A549 (cell line): ENCODE measurements at regions not wholly inside any gene's neighbourhood (a gene's known extent, or its start where the extent isn't known, plus 50 kb on each side); places are given as distances from the start of the nearest gene placed in this dataset.

Source experiments
- ATAC-seq, 2 experiments: fragments of 200-7000 bp in 1 of 2; fragments of >200 bp in 1 of 2; cut with Nextera tagmentation in 1 of 2; cut with Tn5 transposase in 1 of 2; 3 replicates each; pipeline versions ENCODE4 v1.8.0 to v1.9.1; 2018 to 2020; ENCODE audit warnings: mild to moderate bottlenecking in 1 of 2, moderate library complexity in 1 of 2
- CTCF ChIA-PET: fragments of 300-600 bp; sonication (Branson Sonifier 250); formaldehyde crosslinking; extraction: SDS; loops from one replicate; lab custom pipeline; 2021; ENCODE audit warnings: antibody characterized with exemption, inconsistent platforms; lab: Yijun Ruan, JAX
- POLR2A ChIA-PET: fragments of 350-600 bp; formaldehyde crosslinking; extraction: SDS; loops from one replicate; lab custom pipeline; 2021; ENCODE audit warnings: antibody characterized with exemption, inconsistent platforms; lab: Yijun Ruan, JAX
- DNase-seq, 2 experiments: peaks; one replicate each; pipeline versions ENCODE4 v3.0.0 to v3.0.0-alpha.2; 2011 to 2016; ENCODE audit warnings: low read depth in 1 of 2, low spot score in 1 of 2
- FAIRE-seq: peaks from 2 replicates; lab custom pipeline; 2011; peaks lifted over from hg19 to GRCh38; lab: Jason Lieb, UNC
- H3K27ac ChIP-seq, 2 experiments: fragments of >200 bp; sonication (Bioruptor Twin); formaldehyde crosslinking; 3 replicates each; pipeline ENCODE4 v1.5.1; 2016 to 2017
- H3K4me1 ChIP-seq: fragments of >200 bp; sonication (Bioruptor Twin); formaldehyde crosslinking; 3 replicates; pipeline ENCODE4 v1.6.1; 2016
- H3K4me2 ChIP-seq: fragments of >200 bp; sonication (Bioruptor Twin); formaldehyde crosslinking; 3 replicates; pipeline ENCODE4 v1.6.1; 2016
- H3K4me3 ChIP-seq: fragments of >200 bp; sonication (Bioruptor Twin); formaldehyde crosslinking; 3 replicates; pipeline ENCODE4 v1.5.1; 2016
- H3K9me3 ChIP-seq: fragments of >200 bp; sonication (Bioruptor Twin); formaldehyde crosslinking; 3 replicates; pipeline ENCODE4 v1.6.1; 2016
- BHLHE40 ChIP-seq: IDR thresholded peaks from 2 replicates; pipeline ENCODE4 v1.6.1; 2012; ENCODE audit warnings: low read depth, low read length, inconsistent platforms
- CHD4 ChIP-seq: fragments of 200-600 bp; sonication (generic); IDR thresholded peaks from 2 replicates; pipeline ENCODE4 v1.6.1; 2016; ENCODE audit warnings: antibody characterized with exemption, mild to moderate bottlenecking, borderline replicate concordance
- CTCF ChIP-seq: fragments of >200 bp; sonication (Bioruptor Twin); formaldehyde crosslinking; IDR thresholded peaks from 3 replicates; pipeline ENCODE4 v1.5.1; 2016
- E2F6 ChIP-seq: IDR thresholded peaks from 2 replicates; pipeline ENCODE4 v1.6.1; 2012; ENCODE audit warnings: low read depth, borderline replicate concordance
- ELK1 ChIP-seq: fragments of 150-350 bp; IDR thresholded peaks from 2 replicates; pipeline ENCODE4 v1.6.1; 2014; ENCODE audit warnings: low read depth, mild to moderate bottlenecking, low read length
- EP300 ChIP-seq, 2 experiments: fragments of >200 bp; sonication (Bioruptor Twin); formaldehyde crosslinking; IDR thresholded peaks; 2 replicates in 1 of 2; 3 replicates in 1 of 2; pipeline ENCODE4 v1.6.1; 2016 to 2017
- FOSB ChIP-seq: fragments of 250-450 bp; sonication (Bioruptor Pico); IDR thresholded peaks from 2 replicates; pipeline ENCODE4 v1.5.0; 2020; ENCODE audit warnings: mild to moderate bottlenecking, moderate library complexity
- FOSL2 ChIP-seq, 2 experiments: fragments of 450-650 bp in 1 of 2; fragments of >200 bp in 1 of 2; sonication (Bioruptor Twin) in 1 of 2; formaldehyde crosslinking; IDR thresholded peaks; 2 replicates each; pipeline versions ENCODE4 v1.5.0 to v1.6.1; 2016 to 2020; ENCODE audit warnings: mild to moderate bottlenecking in 1 of 2, moderate library complexity in 1 of 2
- HDAC2 ChIP-seq: fragments of 200-600 bp; sonication (generic); IDR thresholded peaks from 2 replicates; pipeline ENCODE4 v1.6.1; 2016
- HEYL ChIP-seq: fragments of 250-450 bp; sonication (Bioruptor Pico); IDR thresholded peaks from 2 replicates; pipeline ENCODE4 v1.8.0; 2021; ENCODE audit warnings: mild to moderate bottlenecking, moderate library complexity
- HMGXB4 ChIP-seq: fragments of 250-450 bp; sonication (Bioruptor Pico); IDR thresholded peaks from 2 replicates; pipeline ENCODE4 v1.5.0; 2021; ENCODE audit warnings: mild to moderate bottlenecking, moderate library complexity, borderline replicate concordance
- HOXA7 ChIP-seq: fragments of 250-450 bp; sonication (Bioruptor Pico); IDR thresholded peaks from 2 replicates; pipeline ENCODE4 v1.5.0; 2020; ENCODE audit warnings: mild to moderate bottlenecking, moderate library complexity
- HOXB13 ChIP-seq: fragments of 250-450 bp; sonication (Bioruptor Pico); IDR thresholded peaks from 2 replicates; pipeline ENCODE4 v1.5.0; 2020; ENCODE audit warnings: low read depth, mild to moderate bottlenecking, moderate library complexity
- JUNB ChIP-seq: fragments of >200 bp; sonication (Bioruptor Twin); formaldehyde crosslinking; IDR thresholded peaks from 2 replicates; pipeline ENCODE4 v1.6.1; 2016
- KDM1A ChIP-seq: fragments of 200-600 bp; sonication (generic); IDR thresholded peaks from 2 replicates; pipeline ENCODE4 v1.6.1; 2016; ENCODE audit warnings: low read depth, mild to moderate bottlenecking
- KDM5A ChIP-seq: fragments of 200-600 bp; sonication (generic); IDR thresholded peaks from 2 replicates; pipeline ENCODE4 v1.6.1; 2016; ENCODE audit warnings: antibody characterized with exemption, mild to moderate bottlenecking
- PBX3 ChIP-seq: IDR thresholded peaks from 2 replicates; pipeline ENCODE4 v1.6.1; 2012
- PHF8 ChIP-seq: fragments of 200-600 bp; sonication (generic); IDR thresholded peaks from 2 replicates; pipeline ENCODE4 v1.6.1; 2016; ENCODE audit warnings: low read depth, mild to moderate bottlenecking, antibody characterized with exemption, moderate library complexity, borderline replicate concordance
- POLR2AphosphoS2 ChIP-seq: conservative IDR thresholded peaks from 2 replicates; pipeline ENCODE4 v1.6.1; 2012; ENCODE audit warnings: low read length, improper control_type of control experiment, inconsistent platforms
- RAD21 ChIP-seq, 2 experiments: fragments of >200 bp in 1 of 2; sonication (Bioruptor Twin) in 1 of 2; formaldehyde crosslinking in 1 of 2; IDR thresholded peaks in 1 of 2; conservative IDR thresholded peaks in 1 of 2; 2 replicates in 1 of 2; 3 replicates in 1 of 2; pipeline ENCODE4 v1.6.1; 2012 to 2018; ENCODE audit warnings: inconsistent platforms in 1 of 2
- RFX5 ChIP-seq: fragments of 450-650 bp; IDR thresholded peaks from 2 replicates; pipeline ENCODE4 v1.7.1; 2014; ENCODE audit warnings: antibody characterized with exemption, mild to moderate bottlenecking, moderate library complexity
- SMC3 ChIP-seq: fragments of >200 bp; sonication (Bioruptor Twin); formaldehyde crosslinking; IDR thresholded peaks from 3 replicates; pipeline ENCODE4 v1.6.1; 2018; ENCODE audit warnings: inconsistent platforms
- ZNF302 ChIP-seq: fragments of 250-450 bp; sonication (Bioruptor Pico); IDR thresholded peaks from 2 replicates; pipeline ENCODE4 v1.9.0; 2021; ENCODE audit warnings: inconsistent platforms, mild to moderate bottlenecking, moderate library complexity
- ZSCAN20 ChIP-seq: fragments of 250-450 bp; sonication (Bioruptor Pico); IDR thresholded peaks from 2 replicates; pipeline ENCODE4 v1.8.0; 2022; ENCODE audit warnings: mild to moderate bottlenecking, moderate library complexity
- WGBS: methylation state at CpG from one replicate; pipeline ENCODE4 v1.1.6; 2017; ENCODE audit errors: missing lambda C conversion rate; 5-methylcytosine and 5-hydroxymethylcytosine counted together
- TF ChIP-seq, protein P1 (sequence below): IDR thresholded peaks from 2 replicates; pipeline ENCODE4 v1.6.1; 2012
- TF ChIP-seq, protein P2 (sequence below): fragments of 200-600 bp; sonication (generic); IDR thresholded peaks from 2 replicates; pipeline ENCODE4 v1.6.1; 2016; ENCODE audit warnings: antibody characterized with exemption, mild to moderate bottlenecking, moderate library complexity
- TF ChIP-seq, protein P3 (sequence below): fragments of 250-450 bp; sonication (Bioruptor Pico); IDR thresholded peaks from 2 replicates; pipeline ENCODE4 v1.5.0; 2020; ENCODE audit warnings: low read depth, mild to moderate bottlenecking, moderate library complexity

DNA sequence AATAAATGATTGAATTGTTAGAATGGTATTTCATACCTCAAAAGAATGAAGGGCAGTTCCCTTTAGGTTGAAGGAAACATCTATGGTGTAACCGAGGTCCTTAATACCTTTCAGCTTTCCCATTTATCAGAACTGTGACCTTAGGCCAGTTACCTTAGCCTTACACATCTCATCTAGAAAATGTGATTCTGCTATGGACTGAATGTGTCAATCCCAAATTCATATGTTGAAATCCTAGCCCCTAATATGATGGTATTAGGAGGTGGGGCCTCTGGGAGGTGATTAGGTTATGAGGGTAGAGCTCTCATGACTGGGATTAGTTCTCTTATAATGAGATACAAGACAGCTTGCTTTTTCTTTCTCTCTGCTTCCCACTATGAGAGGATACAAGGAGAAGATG is 441.9 kb downstream of the PLK2 start:
- Histone ChIP-seq H3K4me1 (no peaks in the 10 kb centered on the region), H3K9me3 (no peaks in the 10 kb centered on the region), H3K27ac (no peak overlapping the region), H3K4me3 (no peak overlapping the region), H3K4me2 (no peak overlapping the region)
- DNase-seq (no peak), FAIRE-seq (peak; percentile 43), ATAC-seq (no peak)
- POLR2A ChIA-PET, result no interaction called here
- CTCF ChIA-PET, result interaction anchor here (1.1 kb wide), 1 partner anchor 9 kb away, joined by 3 read pairs; no protein-coding TSS in a partner anchor
- 92% methylated on average over 1 of the region's 1 CpG for WGBS
- no peak for TF ChIP-seq EP300 (IDR thresholded peaks at IDR 0.05)
- no peak for TF ChIP-seq SMC3
- no peak for TF ChIP-seq JUNB
- no peak for TF ChIP-seq ZNF302 (CRISPR knock-in tag)
- TF ChIP-seq ELK1, result no peak
- no peak for TF ChIP-seq HMGXB4 (CRISPR knock-in tag)
- no peak for TF ChIP-seq RAD21 (conservative IDR thresholded peaks at IDR 0.05 in 1 of 2, IDR thresholded peaks at IDR 0.05 in 1 of 2)
- TF ChIP-seq, protein P1, sequence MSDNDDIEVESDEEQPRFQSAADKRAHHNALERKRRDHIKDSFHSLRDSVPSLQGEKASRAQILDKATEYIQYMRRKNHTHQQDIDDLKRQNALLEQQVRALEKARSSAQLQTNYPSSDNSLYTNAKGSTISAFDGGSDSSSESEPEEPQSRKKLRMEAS, result no peak
- no peak for TF ChIP-seq FOSL2 (IDR thresholded peaks at IDR 0.05)
- TF ChIP-seq FOSL2 (CRISPR knock-in tag; IDR thresholded peaks at IDR 0.05), result no peak
- no peak for TF ChIP-seq KDM5A
- TF ChIP-seq CHD4, result no peak
- TF ChIP-seq POLR2AphosphoS2, result no peak
- TF ChIP-seq FOSB (CRISPR knock-in tag), result no peak
- TF ChIP-seq KDM1A, result no peak
- TF ChIP-seq RFX5, result no peak
- no peak for TF ChIP-seq E2F6

- no peak for DNase-seq
- 88% methylated on average over 2 of the region's 2 CpGs for WGBS
- ChIA-PET CTCF (no interaction called here), POLR2A (no interaction called here)
- FAIRE-seq, result no peak
- Histone ChIP-seq H3K4me2 (no peak overlapping the region), H3K4me1 (no peaks in the 10 kb centered on the region), H3K4me3 (no peak overlapping the region), H3K9me3 (no peaks in the 10 kb centered on the region), H3K27ac (no peak overlapping the region)
- ATAC-seq, result no peak
- TF ChIP-seq ZSCAN20, result no peak
- TF ChIP-seq, protein P2, sequence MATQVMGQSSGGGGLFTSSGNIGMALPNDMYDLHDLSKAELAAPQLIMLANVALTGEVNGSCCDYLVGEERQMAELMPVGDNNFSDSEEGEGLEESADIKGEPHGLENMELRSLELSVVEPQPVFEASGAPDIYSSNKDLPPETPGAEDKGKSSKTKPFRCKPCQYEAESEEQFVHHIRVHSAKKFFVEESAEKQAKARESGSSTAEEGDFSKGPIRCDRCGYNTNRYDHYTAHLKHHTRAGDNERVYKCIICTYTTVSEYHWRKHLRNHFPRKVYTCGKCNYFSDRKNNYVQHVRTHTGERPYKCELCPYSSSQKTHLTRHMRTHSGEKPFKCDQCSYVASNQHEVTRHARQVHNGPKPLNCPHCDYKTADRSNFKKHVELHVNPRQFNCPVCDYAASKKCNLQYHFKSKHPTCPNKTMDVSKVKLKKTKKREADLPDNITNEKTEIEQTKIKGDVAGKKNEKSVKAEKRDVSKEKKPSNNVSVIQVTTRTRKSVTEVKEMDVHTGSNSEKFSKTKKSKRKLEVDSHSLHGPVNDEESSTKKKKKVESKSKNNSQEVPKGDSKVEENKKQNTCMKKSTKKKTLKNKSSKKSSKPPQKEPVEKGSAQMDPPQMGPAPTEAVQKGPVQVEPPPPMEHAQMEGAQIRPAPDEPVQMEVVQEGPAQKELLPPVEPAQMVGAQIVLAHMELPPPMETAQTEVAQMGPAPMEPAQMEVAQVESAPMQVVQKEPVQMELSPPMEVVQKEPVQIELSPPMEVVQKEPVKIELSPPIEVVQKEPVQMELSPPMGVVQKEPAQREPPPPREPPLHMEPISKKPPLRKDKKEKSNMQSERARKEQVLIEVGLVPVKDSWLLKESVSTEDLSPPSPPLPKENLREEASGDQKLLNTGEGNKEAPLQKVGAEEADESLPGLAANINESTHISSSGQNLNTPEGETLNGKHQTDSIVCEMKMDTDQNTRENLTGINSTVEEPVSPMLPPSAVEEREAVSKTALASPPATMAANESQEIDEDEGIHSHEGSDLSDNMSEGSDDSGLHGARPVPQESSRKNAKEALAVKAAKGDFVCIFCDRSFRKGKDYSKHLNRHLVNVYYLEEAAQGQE, result no peak
- TF ChIP-seq HOXA7 (CRISPR knock-in tag), result no peak
- no peak for TF ChIP-seq PHF8
- no peak for TF ChIP-seq HEYL
- TF ChIP-seq CTCF, result no peak
- no peak for TF ChIP-seq PBX3
- TF ChIP-seq, protein P3, sequence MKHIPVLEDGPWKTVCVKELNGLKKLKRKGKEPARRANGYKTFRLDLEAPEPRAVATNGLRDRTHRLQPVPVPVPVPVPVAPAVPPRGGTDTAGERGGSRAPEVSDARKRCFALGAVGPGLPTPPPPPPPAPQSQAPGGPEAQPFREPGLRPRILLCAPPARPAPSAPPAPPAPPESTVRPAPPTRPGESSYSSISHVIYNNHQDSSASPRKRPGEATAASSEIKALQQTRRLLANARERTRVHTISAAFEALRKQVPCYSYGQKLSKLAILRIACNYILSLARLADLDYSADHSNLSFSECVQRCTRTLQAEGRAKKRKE, result no peak
- no peak for TF ChIP-seq BHLHE40
- no peak for TF ChIP-seq HDAC2
- no peak for TF ChIP-seq HOXB13 (CRISPR knock-in tag)
Measured at GRCh38 chr5:58016877-58017276, 443.0 kb downstream of the PLK2 start.
